GM12891 (cell line): ENCODE measurements at regions not wholly inside any gene's neighbourhood (a gene's known extent, or its start where the extent isn't known, plus 50 kb on each side); places are given as distances from the start of the nearest gene placed in this dataset.

Experiments used
- POLR2A ChIP-seq: IDR thresholded peaks from 2 replicates; pipeline ENCODE4 v1.6.1; 2011; ENCODE audit warnings: low read depth, low read length, control low read depth
- POLR2AphosphoS5 ChIP-seq: IDR thresholded peaks from 2 replicates; pipeline ENCODE4 v1.6.1; 2011; ENCODE audit warnings: low read depth, low read length, control low read depth
- TAF1 ChIP-seq: IDR thresholded peaks from 2 replicates; pipeline ENCODE4 v1.6.1; 2011; ENCODE audit warnings: low read depth, low read length, control low read depth

DNA sequence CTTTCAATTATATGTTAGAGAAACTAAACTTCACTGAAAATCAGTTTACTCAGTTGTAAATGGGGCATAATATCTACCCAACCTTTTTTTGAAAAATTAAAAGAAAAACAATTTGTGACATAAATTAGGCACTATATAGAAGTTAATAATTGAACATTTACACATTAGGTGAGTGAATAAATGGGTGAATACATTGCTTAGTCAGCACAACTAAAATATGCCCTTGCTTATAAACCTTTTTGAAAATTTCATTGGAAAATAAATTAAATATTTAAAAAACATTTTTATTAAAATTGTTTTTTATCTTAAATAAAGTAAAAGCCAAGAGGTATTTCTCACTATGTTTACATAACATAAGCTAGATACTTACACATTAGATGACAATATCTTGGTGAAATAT is 994.5 kb upstream of the TENM4 start:
- TF ChIP-seq POLR2AphosphoS5, result no peak
- TF ChIP-seq TAF1, result no peak
- TF ChIP-seq POLR2A, result no peak
